Astrocyte (in vitro differentiated cells and primary cell): ENCODE measurements at regions not wholly inside any gene's neighbourhood (a gene's known extent, or its start where the extent isn't known, plus 50 kb on each side); places are given as distances from the start of the nearest gene placed in this dataset.

Source experiments
- CTCF ChIP-seq: IDR thresholded peaks from 2 replicates; pipeline ENCODE4 v1.5.1; 2011; ENCODE audit warnings: low read depth, mild to moderate bottlenecking, inconsistent platforms, low read length, moderate library complexity; ENCODE audit not compliant: insufficient read depth
- EZH2 ChIP-seq: IDR thresholded peaks from 2 replicates; pipeline ENCODE4 v1.6.1; 2012; ENCODE audit warnings: mild to moderate bottlenecking, low read length, inconsistent platforms; ENCODE audit not compliant: insufficient read depth

GRCh38 chr3:165522386-165522785 lies 314.8 kb downstream of the BCHE start:
- TF ChIP-seq CTCF (no peak), EZH2 (no peak)
